SK-N-SH (cell line): ENCODE measurements at regions not wholly inside any gene's neighbourhood (a gene's known extent, or its start where the extent isn't known, plus 50 kb on each side); places are given as distances from the start of the nearest gene placed in this dataset.
"Not testable (repeated sequence)": the region's sequence is repeated elsewhere in the genome, so short reads cannot be mapped to it uniquely, and the experiment has no call there.

ENCODE experiments used
- CTCF ChIA-PET: fragments of 300-600, 350-600 bp; formaldehyde crosslinking; extraction: SDS; loops from one replicate; lab custom pipeline; 2021; lab: Yijun Ruan, JAX
- POLR2A ChIA-PET: fragments of 350-600 bp; sonication (Branson Sonifier 250); formaldehyde crosslinking; extraction: SDS; loops from one replicate; lab custom pipeline; 2020; ENCODE audit warnings: antibody characterized with exemption, inconsistent platforms; lab: Yijun Ruan, JAX
- DNase-seq: peaks from one replicate; pipeline ENCODE4 v3.0.0; 2012
- H2AFZ ChIP-seq: fragments of 200-600 bp; sonication (generic); 2 replicates; pipeline ENCODE4 v1.8.1; 2016; ENCODE audit warnings: antibody characterized with exemption, mild to moderate bottlenecking, low read depth
- H3F3A ChIP-seq: fragments of 200-600 bp; sonication (generic); replicated peaks from 2 replicates; pipeline ENCODE3; 2016; ENCODE audit warnings: antibody characterized with exemption, mild to moderate bottlenecking; ENCODE audit not compliant: insufficient read depth
- H3K27ac ChIP-seq, 2 experiments: fragments of 200-500 bp in 1 of 2; fragments of 200-600 bp in 1 of 2; sonication (Bioruptor generic) in 1 of 2; sonication (generic), shearing (Covaris generic) in 1 of 2; 2 replicates each; pipeline versions ENCODE4 v1.5.1 to v1.6.1; 2014 to 2016; ENCODE audit warnings: low read depth in 2 of 2, inconsistent platforms in 1 of 2, low read length in 1 of 2, mild to moderate bottlenecking in 1 of 2, mixed read lengths in 1 of 2
- H3K27me3 ChIP-seq: fragments of 200-600 bp; sonication (generic), shearing (Covaris generic); 2 replicates; pipeline ENCODE4 v1.6.1; 2016; ENCODE audit warnings: mixed run types; ENCODE audit not compliant: insufficient read depth
- H3K36me3 ChIP-seq, 2 experiments: fragments of 200-500 bp in 1 of 2; fragments of 200-600 bp in 1 of 2; sonication (Bioruptor generic) in 1 of 2; sonication (generic) in 1 of 2; replicated peaks in 1 of 2; 2 replicates each; pipeline versions ENCODE3 to v1.5.1; 2014 to 2016; ENCODE audit warnings: low read length in 1 of 2, mild to moderate bottlenecking in 1 of 2; ENCODE audit not compliant: insufficient read depth in 2 of 2, control insufficient read depth in 1 of 2
- H3K4me1 ChIP-seq, 2 experiments: fragments of 200-500 bp in 1 of 2; fragments of 200-600 bp in 1 of 2; sonication (Bioruptor generic) in 1 of 2; sonication (generic), shearing (Covaris generic) in 1 of 2; 2 replicates each; pipeline versions ENCODE4 v1.5.1 to v1.6.1; 2014 to 2016; ENCODE audit warnings: low read depth in 1 of 2, low read length in 1 of 2, mixed run types in 1 of 2; ENCODE audit not compliant: insufficient read depth in 2 of 2, control insufficient read depth in 1 of 2
- H3K4me2 ChIP-seq: fragments of 200-600 bp; sonication (generic), shearing (Covaris generic); 2 replicates; pipeline ENCODE4 v1.6.1; 2017; ENCODE audit warnings: mixed run types
- H3K4me3 ChIP-seq, 2 experiments: fragments of 200-500 bp in 1 of 2; fragments of 200-600 bp in 1 of 2; sonication (Bioruptor generic) in 1 of 2; sonication (generic), shearing (Covaris generic) in 1 of 2; 2 replicates each; pipeline versions ENCODE4 v1.5.1 to v1.8.1; 2014 to 2016; ENCODE audit warnings: low read depth in 2 of 2, inconsistent platforms in 1 of 2, low read length in 1 of 2, mild to moderate bottlenecking in 1 of 2, mixed read lengths in 1 of 2, moderate library complexity in 1 of 2
- H3K79me2 ChIP-seq: fragments of 200-600 bp; sonication (generic); 2 replicates; pipeline ENCODE4 v1.8.1; 2017; ENCODE audit warnings: mild to moderate bottlenecking; ENCODE audit not compliant: insufficient read depth
- H3K9ac ChIP-seq: fragments of 200-600 bp; sonication (generic); 2 replicates; pipeline ENCODE4 v1.6.1; 2017; ENCODE audit warnings: mixed run types
- H3K9me2 ChIP-seq: fragments of 200-600 bp; sonication (generic); 2 replicates; pipeline ENCODE4 v1.6.1; 2017; ENCODE audit warnings: mixed run types
- H3K9me3 ChIP-seq: fragments of 200-600 bp; sonication (generic); 2 replicates; pipeline ENCODE4 v1.6.1; 2017; ENCODE audit warnings: mixed run types, mild to moderate bottlenecking, moderate library complexity
- H4K20me1 ChIP-seq: fragments of 200-600 bp; sonication (generic); 2 replicates; pipeline ENCODE4 v1.6.1; 2017; ENCODE audit warnings: mild to moderate bottlenecking, mixed run types; ENCODE audit not compliant: insufficient read depth
- GATA2 ChIP-seq: sonication (generic); formaldehyde crosslinking; IDR thresholded peaks from 2 replicates; pipeline ENCODE4 v1.5.0; 2020; ENCODE audit warnings: mild to moderate bottlenecking, missing genetic modification reagents
- WGBS: methylation state at CpG from one replicate; pipeline ENCODE4 v1.1.6; 2017; ENCODE audit warnings: low lambda C conversion rate; 5-methylcytosine and 5-hydroxymethylcytosine counted together

- H4K20me1 ChIP-seq, H3K9me3 ChIP-seq, H3K9me2 ChIP-seq, H2AFZ ChIP-seq, DNase-seq, POLR2A ChIA-PET, H3K79me2 ChIP-seq, H3K36me3 ChIP-seq, H3K27me3 ChIP-seq, H3K4me2 ChIP-seq: not testable (repeated sequence)
- 80% methylated on average over 2 of the region's 9 CpGs for WGBS
- TF ChIP-seq GATA2 (CRISPR knock-in tag) = peak; percentile 38; the same call in 1 of the 2 replicates
- TF ChIP-seq, all 33 proteins: peak for 1; not testable (repeated sequence) for 32
- H3K27ac ChIP-seq = peak overlapping the region in 1 of 2 experiments; percentile 53; a peak in 2 of 4 replicates
- CTCF ChIA-PET, H3K4me3 ChIP-seq, H3F3A ChIP-seq, H3K9ac ChIP-seq: not testable (repeated sequence)
- H3K4me1 ChIP-seq = peaks cover 0 to 41% of the 10 kb centered on the region in 2 experiments; a peak in 1 of 4 replicates
These were observed 204.0 kb downstream of the LAT start for GRCh38 chr16:29188806-29189205.

- CTCF ChIA-PET, H3K27ac ChIP-seq, DNase-seq, H3K9ac ChIP-seq, H3K36me3 ChIP-seq, H3K4me2 ChIP-seq, H3K9me3 ChIP-seq, H3K79me2 ChIP-seq, H2AFZ ChIP-seq, H3F3A ChIP-seq, H4K20me1 ChIP-seq, POLR2A ChIA-PET, H3K9me2 ChIP-seq, H3K4me3 ChIP-seq, H3K27me3 ChIP-seq: not testable (repeated sequence)
- H3K4me1 ChIP-seq = peaks cover 0 to 44% of the 10 kb centered on the region in 2 experiments; a peak in 1 of 4 replicates
- WGBS = 86% methylated on average over 28 of the region's 35 CpGs
These were observed 201.7 kb downstream of the LAT start for GRCh38 chr16:29186306-29187220.

- CTCF ChIA-PET, H3K36me3 ChIP-seq, H3K9ac ChIP-seq, H2AFZ ChIP-seq, H3F3A ChIP-seq, POLR2A ChIA-PET, H3K9me2 ChIP-seq, H3K4me3 ChIP-seq, H3K27ac ChIP-seq, H3K4me2 ChIP-seq, H3K79me2 ChIP-seq, H4K20me1 ChIP-seq, DNase-seq, H3K9me3 ChIP-seq, H3K27me3 ChIP-seq: not testable (repeated sequence)
- H3K4me1 ChIP-seq = peaks cover 0 to 40% of the 10 kb centered on the region in 2 experiments; a peak in 1 of 4 replicates
- 89% methylated on average over 9 of the region's 9 CpGs for WGBS
These were observed 201.0 kb downstream of the LAT start for GRCh38 chr16:29185872-29186271.

GRCh38 chr16:29184738-29185438 lies 200.0 kb downstream of the LAT start:
- WGBS = 88% methylated on average over 34 of the region's 41 CpGs
- DNase-seq, H3K4me3 ChIP-seq, H3K36me3 ChIP-seq, POLR2A ChIA-PET, H2AFZ ChIP-seq, H3K9me2 ChIP-seq, H3K27me3 ChIP-seq, H3K9me3 ChIP-seq, H3K79me2 ChIP-seq, H3K4me2 ChIP-seq, CTCF ChIA-PET, H3K9ac ChIP-seq, H3K27ac ChIP-seq, H3F3A ChIP-seq, H4K20me1 ChIP-seq: not testable (repeated sequence)
- H3K4me1 ChIP-seq = peaks cover 0 to 41% of the 10 kb centered on the region in 2 experiments; a peak in 1 of 4 replicates

GRCh38 chr16:29182940-29183868 lies 198.4 kb downstream of the LAT start:
- POLR2A ChIA-PET = not testable (repeated sequence)
- CTCF ChIA-PET = interaction anchor here (1.0 kb wide), 1 partner anchor 12 kb away, joined by 3 read pairs; no protein-coding TSS in a partner anchor

More at GRCh38 chr16:29182940-29183868, 198.4 kb downstream of the LAT start:
- not testable (repeated sequence) for H3K9me3 ChIP-seq, H3F3A ChIP-seq, H3K27me3 ChIP-seq, H2AFZ ChIP-seq, H3K79me2 ChIP-seq, H3K9ac ChIP-seq, H3K4me2 ChIP-seq, H4K20me1 ChIP-seq, H3K4me3 ChIP-seq, H3K36me3 ChIP-seq, H3K9me2 ChIP-seq, DNase-seq
- 88% methylated on average over 23 of the region's 25 CpGs for WGBS
- peak overlapping the region in 1 of 2 experiments; percentile 79; a peak in 2 of 4 replicates for H3K27ac ChIP-seq
- peaks cover 0 to 41% of the 10 kb centered on the region in 2 experiments; a peak in 1 of 4 replicates for H3K4me1 ChIP-seq
